Liver (tissue), 3 donors: ENCODE measurements at regions not wholly inside any gene's neighbourhood (a gene's known extent, or its start where the extent isn't known, plus 50 kb on each side); places are given as distances from the start of the nearest gene placed in this dataset.

Experiments used
- CTCF ChIP-seq: fragments of 150-350 bp; IDR thresholded peaks from 2 replicates; pipeline ENCODE4 v1.5.1; 2017; ENCODE audit warnings: improper control_type of control experiment, low read depth, low read length; ENCODE audit not compliant: missing input control
- TAF1 ChIP-seq: conservative IDR thresholded peaks from 2 replicates; pipeline ENCODE4 v1.6.1; 2016; ENCODE audit warnings: antibody characterized with exemption, mild to moderate bottlenecking
- TF ChIP-seq, protein P1 (sequence below): IDR thresholded peaks from 2 replicates; pipeline ENCODE4 v1.6.1; 2016; ENCODE audit warnings: antibody characterized with exemption
- TF ChIP-seq, protein P2 (sequence below): IDR thresholded peaks from 2 replicates; pipeline ENCODE4 v1.6.1; 2016; ENCODE audit warnings: antibody characterized with exemption
- donor health status: healthy.
- donor health status: healthy.

DNA sequence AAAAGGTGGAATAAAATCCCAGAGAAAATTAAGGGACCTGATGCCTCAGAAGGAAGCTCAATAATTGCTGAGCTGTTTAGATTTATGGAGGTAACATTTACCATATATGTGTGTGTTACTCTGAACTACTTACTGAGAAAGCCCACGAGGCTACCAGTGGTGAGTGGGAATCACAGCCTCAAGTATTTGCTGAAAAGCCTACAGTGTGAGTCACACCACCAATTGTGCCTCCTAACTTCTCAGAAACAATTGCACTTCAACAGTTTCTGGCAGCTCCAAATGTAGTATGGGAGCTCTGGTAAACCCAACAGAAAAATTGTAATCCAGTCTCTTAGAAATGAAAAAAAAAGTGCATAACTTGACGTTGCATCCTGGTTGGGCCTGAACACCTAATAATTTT, 551.6 kb downstream of the PRDM9 start:
- TF ChIP-seq CTCF, result no peak
- TF ChIP-seq, protein P1, sequence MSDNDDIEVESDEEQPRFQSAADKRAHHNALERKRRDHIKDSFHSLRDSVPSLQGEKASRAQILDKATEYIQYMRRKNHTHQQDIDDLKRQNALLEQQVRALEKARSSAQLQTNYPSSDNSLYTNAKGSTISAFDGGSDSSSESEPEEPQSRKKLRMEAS, result no peak
- TF ChIP-seq, protein P2, sequence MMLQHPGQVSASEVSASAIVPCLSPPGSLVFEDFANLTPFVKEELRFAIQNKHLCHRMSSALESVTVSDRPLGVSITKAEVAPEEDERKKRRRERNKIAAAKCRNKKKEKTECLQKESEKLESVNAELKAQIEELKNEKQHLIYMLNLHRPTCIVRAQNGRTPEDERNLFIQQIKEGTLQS, result no peak
- TF ChIP-seq TAF1, result no peak
